Stimulated activated CD8-positive, alpha-beta memory T cell treated with anti-CD3 and anti-CD28 coated beads, Interleukin-4, amount 100 ng/mL, for 48 hours (primary cell): ENCODE measurements at regions not wholly inside any gene's neighbourhood (a gene's known extent, or its start where the extent isn't known, plus 50 kb on each side); places are given as distances from the start of the nearest gene placed in this dataset.

Source experiments
- DNase-seq: peaks from one replicate; pipeline ENCODE4 v3.0.0-alpha.2; 2020

DNA sequence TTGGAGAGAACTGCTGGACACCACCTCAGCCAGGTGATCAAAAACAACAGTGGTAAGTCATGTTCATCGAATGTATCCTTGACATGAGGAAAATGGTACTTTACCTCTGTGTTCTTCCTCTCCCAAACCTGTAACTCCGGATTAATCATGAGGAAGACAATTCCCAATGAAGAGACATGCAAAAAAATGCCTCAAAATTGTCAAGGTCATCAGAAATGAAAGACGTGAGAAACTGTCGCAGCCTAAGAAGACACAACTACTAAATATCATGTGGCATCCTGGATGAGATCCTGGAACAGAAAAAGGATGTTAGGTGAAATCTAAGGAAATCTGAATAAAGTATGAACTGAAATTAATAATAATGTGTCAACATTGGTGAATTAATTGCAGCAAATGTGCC is 178.4 kb downstream of the LACC1 start:
- no peak for DNase-seq

- no peak for DNase-seq
Measured at GRCh38 chr13:44058624-44059215, 179.0 kb downstream of the LACC1 start.

GRCh38 chr13:44061876-44062275 is 182.2 kb downstream of the LACC1 start:
- DNase-seq: no peak

DNA sequence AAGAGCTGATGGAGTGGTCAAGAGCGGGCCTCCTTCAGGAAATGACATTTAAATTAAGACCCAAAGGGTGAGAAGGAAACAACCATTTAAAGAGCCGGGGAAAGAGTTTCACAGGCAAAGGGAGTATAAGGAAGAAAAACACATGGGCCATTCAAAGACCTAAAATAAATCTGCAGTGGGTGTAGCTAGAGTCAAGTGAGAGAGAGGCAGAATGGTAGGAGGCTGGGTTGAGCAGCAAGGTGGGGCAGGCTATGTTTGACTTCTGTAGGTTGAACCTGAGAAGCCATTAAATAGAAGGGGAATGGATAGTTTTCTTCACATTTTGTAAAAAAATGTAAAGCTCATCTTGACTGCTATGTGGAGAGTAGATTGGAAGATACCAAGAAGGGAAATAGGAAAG is 183.8 kb downstream of the LACC1 start:
- no peak for DNase-seq

GRCh38 chr13:44063881-44064280 is 184.2 kb downstream of the LACC1 start:
- no peak for DNase-seq

GRCh38 chr13:44064357-44064756 is 184.7 kb downstream of the LACC1 start:
- DNase-seq: no peak

- no peak for DNase-seq
Measured at GRCh38 chr13:44068169-44068568, 188.5 kb downstream of the LACC1 start.

DNA sequence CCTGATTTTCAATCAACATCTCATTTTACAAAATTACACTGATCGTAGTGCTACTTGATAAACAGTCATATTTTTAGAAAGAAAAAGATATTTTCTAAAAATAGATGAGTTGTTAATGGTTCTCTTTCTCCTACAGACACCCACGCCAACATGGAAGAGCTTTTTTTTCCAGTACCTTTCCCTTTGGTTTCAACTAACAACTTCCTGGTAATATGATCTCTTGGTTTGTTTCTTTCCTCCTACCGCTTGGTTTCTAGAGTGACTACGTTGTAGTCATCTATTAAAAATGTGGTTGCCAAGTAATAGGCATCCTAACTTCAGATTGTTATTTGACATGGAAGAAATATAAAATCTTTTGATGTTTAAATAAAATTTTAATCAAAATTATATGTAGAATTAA is 189.0 kb downstream of the LACC1 start:
- DNase-seq: no peak

DNA sequence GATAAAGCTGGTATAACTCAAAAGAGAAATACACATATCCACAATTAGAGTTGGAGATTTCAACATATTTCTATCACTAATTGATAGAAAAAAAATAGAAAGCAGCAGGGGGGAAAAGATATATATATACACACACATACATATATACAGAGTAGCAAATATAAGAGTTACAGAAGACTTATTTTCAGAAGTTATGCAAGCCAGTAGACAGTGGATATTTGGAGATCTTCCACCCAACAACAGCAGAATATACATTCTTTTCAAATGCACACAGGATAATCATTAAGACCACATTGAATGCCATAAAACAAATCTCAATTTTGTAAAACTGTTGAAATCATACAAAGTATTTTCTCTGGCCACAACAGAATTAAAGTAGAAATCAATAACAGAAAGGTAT is 192.8 kb downstream of the LACC1 start:
- DNase-seq: no peak

DNA sequence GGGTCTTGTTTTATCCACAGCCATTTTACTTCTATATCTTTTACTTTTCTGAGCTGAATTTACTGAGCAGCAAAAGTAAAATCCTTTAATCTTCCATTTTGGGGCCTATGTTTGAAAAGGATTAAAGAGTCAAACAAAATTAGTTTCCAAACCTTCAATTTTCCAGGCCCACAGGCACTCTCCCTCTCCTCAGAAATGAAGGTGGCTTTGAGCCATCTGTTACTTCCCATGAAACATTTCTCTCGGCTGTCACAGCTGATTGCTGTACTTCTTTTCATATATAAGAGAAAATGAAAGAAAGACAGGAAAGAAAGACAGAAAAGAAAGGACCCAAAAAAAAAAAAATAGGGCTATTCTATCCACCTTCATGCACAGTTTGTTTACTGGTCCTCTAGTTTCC is 194.9 kb downstream of the LACC1 start:
- DNase-seq: no peak

DNA sequence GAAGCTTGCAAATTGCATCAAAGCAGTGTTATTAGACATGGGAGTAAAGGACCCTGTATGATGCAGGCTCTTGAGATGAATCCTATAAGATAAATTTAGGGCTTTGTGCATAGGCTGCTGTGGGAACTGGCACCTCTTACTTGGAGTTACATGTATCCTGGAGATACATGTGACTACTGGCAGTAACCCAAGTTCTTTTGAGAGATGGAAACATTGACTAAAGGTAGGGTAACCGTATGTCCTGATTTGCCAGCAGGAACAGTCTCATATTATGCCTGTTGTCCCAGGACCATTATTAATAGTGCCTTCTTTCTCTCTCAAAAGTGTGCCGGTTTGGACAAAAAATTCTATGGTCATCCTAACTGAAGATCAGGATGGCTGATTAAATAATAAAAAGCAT is 195.4 kb downstream of the LACC1 start:
- no peak for DNase-seq

DNA sequence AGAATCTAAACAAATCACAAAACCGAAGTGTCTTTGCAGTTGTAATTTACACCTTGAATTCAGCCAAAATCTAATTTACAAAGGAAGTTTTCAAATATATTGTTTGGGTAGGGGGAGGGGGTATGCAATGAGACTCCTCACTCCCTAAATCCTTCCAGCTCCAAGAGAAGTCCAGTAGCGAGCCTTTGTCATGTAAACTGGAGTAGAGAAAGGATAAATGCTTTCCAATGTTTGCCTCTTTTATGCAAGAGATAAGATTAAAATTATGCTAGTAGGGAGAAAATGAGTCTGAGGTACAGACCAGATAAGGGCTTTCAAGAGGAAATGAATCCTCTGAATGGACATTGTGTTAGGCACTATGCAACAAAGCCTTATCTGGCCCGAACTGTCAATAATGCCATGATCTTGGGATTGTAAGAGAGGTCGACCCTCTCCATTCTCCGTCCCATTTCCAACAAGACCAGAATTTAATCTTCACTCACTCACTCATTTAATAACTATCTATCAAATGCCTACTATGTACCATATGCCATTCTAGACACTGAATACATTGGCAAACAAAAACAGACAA is 199.2 kb downstream of the LACC1 start:
- DNase-seq: no peak

DNA sequence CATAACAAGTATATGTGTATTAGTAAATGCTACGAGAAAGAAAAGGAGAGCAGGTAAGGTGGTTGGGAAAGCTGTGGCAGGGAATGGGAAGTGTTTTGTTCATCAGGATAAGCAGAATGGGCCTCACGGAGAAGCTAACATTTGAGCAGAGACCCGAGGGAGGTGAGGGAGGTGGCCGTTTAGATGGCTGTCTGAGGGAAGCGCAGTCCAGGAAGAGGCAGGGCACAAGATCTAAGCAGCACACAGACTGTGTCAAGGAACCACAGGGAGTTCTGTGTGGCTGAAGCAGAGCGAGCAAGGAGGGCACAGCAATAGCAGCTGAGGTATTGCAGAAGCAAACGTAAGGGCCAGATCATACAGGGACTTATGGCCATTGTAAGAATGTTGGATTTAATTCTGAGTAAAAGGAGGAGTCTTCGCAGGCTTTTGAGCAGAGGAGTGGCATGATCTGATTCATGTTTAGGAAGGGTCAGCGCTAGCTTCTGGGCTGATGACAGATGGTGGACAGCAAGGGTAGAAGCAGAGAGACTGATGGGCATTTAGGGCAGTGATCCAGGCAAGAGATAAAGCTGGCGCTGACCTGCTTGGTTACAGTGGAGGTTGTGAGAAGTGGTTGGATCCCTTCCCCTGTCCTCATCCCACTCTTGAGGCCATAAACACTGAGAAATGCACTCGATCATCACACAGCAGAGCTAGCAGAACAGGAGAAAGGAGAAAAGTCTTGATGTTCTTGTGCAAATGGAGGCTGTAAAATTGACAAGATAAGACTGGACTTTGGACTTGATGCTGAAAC is 199.9 kb downstream of the LACC1 start:
- no peak for DNase-seq

DNA sequence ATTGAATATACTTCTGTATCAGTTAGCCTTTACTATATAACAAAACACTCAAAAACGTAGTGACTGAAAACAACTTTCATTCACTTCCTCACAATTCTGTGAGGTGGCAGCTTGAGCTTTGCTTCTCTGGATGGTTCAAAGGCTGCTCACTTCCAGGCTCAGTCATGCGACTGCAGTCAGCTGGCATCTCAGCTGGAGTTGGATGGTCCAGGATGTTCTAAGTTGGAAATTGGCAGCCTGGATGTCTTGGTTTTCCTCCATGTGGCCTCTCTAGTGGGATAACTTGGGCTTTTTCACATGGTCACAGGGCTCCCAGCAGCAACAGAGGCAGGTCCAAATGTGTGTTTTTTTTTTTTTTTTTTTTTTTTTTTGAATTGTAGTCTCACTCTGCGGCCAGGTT is 204.4 kb downstream of the LACC1 start:
- DNase-seq: no peak

GRCh38 chr13:44086389-44086788 is 206.7 kb downstream of the LACC1 start:
- no peak for DNase-seq

GRCh38 chr13:44088411-44088810 is 208.7 kb downstream of the LACC1 start:
- DNase-seq: no peak

- DNase-seq: no peak
Measured at GRCh38 chr13:44088991-44089413, 209.3 kb downstream of the LACC1 start.

- no peak for DNase-seq
Measured at GRCh38 chr13:44089452-44089851, 209.7 kb downstream of the LACC1 start.

GRCh38 chr13:44092078-44092970 is 212.6 kb downstream of the LACC1 start:
- no peak for DNase-seq

GRCh38 chr13:44093607-44094564 is 214.2 kb downstream of the LACC1 start:
- DNase-seq: no peak

DNA sequence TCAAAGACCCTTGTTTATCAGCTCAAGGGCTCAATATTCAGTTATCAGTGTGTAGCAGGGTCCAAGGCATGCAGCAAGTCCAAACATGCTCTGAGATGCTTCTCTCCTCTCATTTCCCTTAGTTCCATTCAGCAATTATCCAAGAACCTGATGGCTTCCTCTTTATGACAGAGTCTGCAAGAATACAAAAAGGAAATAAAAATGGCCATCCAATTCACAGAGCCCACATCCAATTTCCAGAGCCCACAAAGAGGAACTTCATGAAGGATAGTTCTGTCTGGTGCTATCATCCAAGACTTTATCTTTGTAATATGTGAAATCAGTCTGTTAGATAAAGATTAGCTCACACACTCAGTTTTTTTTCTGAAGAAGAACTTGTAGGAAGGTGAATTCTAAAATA is 217.2 kb downstream of the LACC1 start:
- DNase-seq: no peak

DNA sequence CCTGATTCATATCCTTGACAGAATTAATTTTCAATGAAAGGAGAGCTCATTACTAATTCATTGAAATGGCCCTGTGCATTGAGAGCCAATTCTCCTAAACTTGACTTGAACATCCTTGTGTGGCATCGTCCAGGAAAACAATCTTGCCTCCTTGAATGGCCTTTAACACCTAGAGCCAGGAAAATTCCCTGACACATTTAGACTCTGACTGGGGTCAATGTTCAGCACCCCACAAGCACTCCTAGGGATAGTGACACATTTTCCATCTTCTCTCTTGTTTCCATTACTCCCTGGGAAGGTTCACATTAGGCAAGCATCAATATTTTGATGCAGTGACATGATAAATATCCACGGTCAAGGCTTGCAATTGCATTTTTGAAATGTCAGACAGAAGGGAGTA is 218.9 kb downstream of the LACC1 start:
- no peak for DNase-seq
